OCI-LY7 (cell line): ENCODE measurements at regions not wholly inside any gene's neighbourhood (a gene's known extent, or its start where the extent isn't known, plus 50 kb on each side); places are given as distances from the start of the nearest gene placed in this dataset.

Source experiments
- CTCF ChIP-seq: fragments of 200-600 bp; sonication (generic); conservative IDR thresholded peaks from 2 replicates; pipeline ENCODE4 v1.5.1; 2014; ENCODE audit warnings: mild to moderate bottlenecking, antibody characterized with exemption, low read length, moderate library complexity, mixed read lengths
- EZH2phosphoT487 ChIP-seq: fragments of 200-600 bp; sonication (generic); IDR thresholded peaks from 2 replicates; pipeline ENCODE4 v1.6.1; 2018; ENCODE audit warnings: low read depth, borderline replicate concordance, mild to moderate bottlenecking, mixed run types, antibody characterized with exemption, low read length, moderate library complexity, mixed read lengths

DNA sequence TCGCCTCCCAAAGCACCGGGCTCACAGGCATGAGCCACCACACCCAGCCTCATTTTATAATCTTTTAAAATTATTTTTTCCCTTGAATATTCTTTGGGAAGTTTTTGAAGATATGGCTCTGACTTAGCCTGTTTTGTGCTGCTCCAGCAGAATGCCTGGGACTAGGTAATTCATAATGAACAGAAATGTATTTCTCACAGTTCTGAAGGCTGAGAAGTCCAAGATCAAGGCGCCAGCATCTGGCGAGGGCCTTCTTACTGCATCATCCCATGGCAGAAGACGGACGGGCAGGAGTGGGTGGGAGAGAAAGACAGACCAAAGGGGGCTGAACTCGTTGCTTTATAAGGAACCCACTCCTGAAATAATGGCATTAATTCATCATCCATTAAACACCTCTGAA, 99.0 kb upstream of the SLC25A33 start:
- no peak for TF ChIP-seq CTCF
- TF ChIP-seq EZH2phosphoT487, result no peak
